ENCODE measurements at regions not wholly inside any gene's neighbourhood (a gene's known extent, or its start where the extent isn't known, plus 50 kb on each side); places are given as distances from the start of the nearest gene placed in this dataset.
"Not testable (repeated sequence)": the region's sequence is repeated elsewhere in the genome, so short reads cannot be mapped to it uniquely, and the experiment has no call there.

GRCh38 chr7:128581100-128581499, 91.0 kb upstream of the GARIN1A start:
- not testable (repeated sequence) for TF ChIP-seq POLR2AphosphoS5 (IDR thresholded peaks at IDR 0.05; ENCODE audit: low read depth, low read length); POLR2A (IDR thresholded peaks at IDR 0.05; ENCODE audit: low read depth, low read length); TAF1 (IDR thresholded peaks at IDR 0.05; ENCODE audit: borderline replicate concordance, low read depth, low read length)
